ENCODE measurements at regions not wholly inside any gene's neighbourhood (a gene's known extent, or its start where the extent isn't known, plus 50 kb on each side); places are given as distances from the start of the nearest gene placed in this dataset.

GRCh38 chr9:6160579-6160978, 55.0 kb upstream of the IL33 start:
- no peak for TF ChIP-seq CTCF (conservative IDR thresholded peaks at IDR 0.05; ENCODE audit: low read depth, low read length)
- no peaks in the 10 kb centered on the region for H4K20me1 ChIP-seq (ENCODE audit: insufficient read depth)
- H3K36me3 ChIP-seq (ENCODE audit: insufficient read depth) = no peaks in the 10 kb centered on the region
- H3K27ac ChIP-seq = no peak overlapping the region
- H3K9ac ChIP-seq = no peak overlapping the region
- no peak overlapping the region for H2AFZ ChIP-seq (ENCODE audit: low read depth)
- no peak overlapping the region for H3K4me3 ChIP-seq (IDR thresholded peaks at IDR 0.05; ENCODE audit: insufficient read depth, low read depth, low read length)
- H3K4me1 ChIP-seq (ENCODE audit: low read depth, poor library complexity, severe bottlenecking) = no peaks in the 10 kb centered on the region
- H3K27me3 ChIP-seq (ENCODE audit: insufficient read depth, low read depth) = no peaks in the 10 kb centered on the region
- no peaks in the 10 kb centered on the region for H3K79me2 ChIP-seq (ENCODE audit: insufficient read depth, low read depth)
- H3K4me2 ChIP-seq = no peak overlapping the region

- Histone ChIP-seq H3K4me2 (no peak overlapping the region), H3K36me3 (ENCODE audit: insufficient read depth) (no peaks in the 10 kb centered on the region), H3K27me3 (ENCODE audit: insufficient read depth, low read depth) (no peaks in the 10 kb centered on the region), H3K79me2 (ENCODE audit: insufficient read depth, low read depth) (no peaks in the 10 kb centered on the region), H3K4me3 (IDR thresholded peaks at IDR 0.05; ENCODE audit: insufficient read depth, low read depth, low read length) (no peak overlapping the region), H3K27ac (no peak overlapping the region), H2AFZ (ENCODE audit: low read depth) (no peak overlapping the region), H3K4me1 (ENCODE audit: low read depth, poor library complexity, severe bottlenecking) (no peaks in the 10 kb centered on the region), H4K20me1 (ENCODE audit: insufficient read depth) (no peaks in the 10 kb centered on the region), H3K9ac (no peak overlapping the region)
- no peak for TF ChIP-seq CTCF (conservative IDR thresholded peaks at IDR 0.05; ENCODE audit: low read depth, low read length)
These were observed 62.2 kb upstream of the IL33 start for GRCh38 chr9:6153425-6153824.

GRCh38 chr9:6152788-6153187, 62.8 kb upstream of the IL33 start:
- no peaks in the 10 kb centered on the region for H3K36me3 ChIP-seq (ENCODE audit: insufficient read depth)
- no peaks in the 10 kb centered on the region for H3K4me1 ChIP-seq (ENCODE audit: low read depth, poor library complexity, severe bottlenecking)
- TF ChIP-seq CTCF (conservative IDR thresholded peaks at IDR 0.05; ENCODE audit: low read depth, low read length) = no peak
- H3K27me3 ChIP-seq (ENCODE audit: insufficient read depth, low read depth) = no peaks in the 10 kb centered on the region
- no peak overlapping the region for H2AFZ ChIP-seq (ENCODE audit: low read depth)
- no peak overlapping the region for H3K9ac ChIP-seq
- no peak overlapping the region for H3K4me2 ChIP-seq
- H3K4me3 ChIP-seq (IDR thresholded peaks at IDR 0.05; ENCODE audit: insufficient read depth, low read depth, low read length) = no peak overlapping the region
- H3K27ac ChIP-seq = no peak overlapping the region
- H3K79me2 ChIP-seq (ENCODE audit: insufficient read depth, low read depth) = no peaks in the 10 kb centered on the region
- no peaks in the 10 kb centered on the region for H4K20me1 ChIP-seq (ENCODE audit: insufficient read depth)

- no peaks in the 10 kb centered on the region for H3K36me3 ChIP-seq (ENCODE audit: insufficient read depth)
- no peaks in the 10 kb centered on the region for H3K27me3 ChIP-seq (ENCODE audit: insufficient read depth, low read depth)
- H3K4me1 ChIP-seq (ENCODE audit: low read depth, poor library complexity, severe bottlenecking) = peaks cover 20% of the 10 kb centered on the region
- no peak overlapping the region for H3K4me2 ChIP-seq
- no peaks in the 10 kb centered on the region for H4K20me1 ChIP-seq (ENCODE audit: insufficient read depth)
- H3K79me2 ChIP-seq (ENCODE audit: insufficient read depth, low read depth) = no peaks in the 10 kb centered on the region
- no peak overlapping the region for H3K27ac ChIP-seq
- H3K9ac ChIP-seq = no peak overlapping the region
- no peak for TF ChIP-seq CTCF (conservative IDR thresholded peaks at IDR 0.05; ENCODE audit: low read depth, low read length)
- H2AFZ ChIP-seq (ENCODE audit: low read depth) = no peak overlapping the region
- H3K4me3 ChIP-seq (IDR thresholded peaks at IDR 0.05; ENCODE audit: insufficient read depth, low read depth, low read length) = no peak overlapping the region
These were observed 65.1 kb upstream of the IL33 start for GRCh38 chr9:6150483-6150882.

GRCh38 chr9:6149315-6149714, 66.3 kb upstream of the IL33 start:
- Histone ChIP-seq H3K4me3 (IDR thresholded peaks at IDR 0.05; ENCODE audit: insufficient read depth, low read depth, low read length) (no peak overlapping the region), H3K4me2 (no peak overlapping the region), H3K79me2 (ENCODE audit: insufficient read depth, low read depth) (no peaks in the 10 kb centered on the region), H3K9ac (no peak overlapping the region), H3K27me3 (ENCODE audit: insufficient read depth, low read depth) (no peaks in the 10 kb centered on the region), H3K27ac (no peak overlapping the region), H4K20me1 (ENCODE audit: insufficient read depth) (no peaks in the 10 kb centered on the region), H3K4me1 (ENCODE audit: low read depth, poor library complexity, severe bottlenecking) (peaks cover 26% of the 10 kb centered on the region), H2AFZ (ENCODE audit: low read depth) (no peak overlapping the region), H3K36me3 (ENCODE audit: insufficient read depth) (no peaks in the 10 kb centered on the region)
- TF ChIP-seq CTCF (conservative IDR thresholded peaks at IDR 0.05; ENCODE audit: low read depth, low read length) = no peak
